H9 (cell line): ENCODE measurements at regions not wholly inside any gene's neighbourhood (a gene's known extent, or its start where the extent isn't known, plus 50 kb on each side); places are given as distances from the start of the nearest gene placed in this dataset.
"Not testable (repeated sequence)": the region's sequence is repeated elsewhere in the genome, so short reads cannot be mapped to it uniquely, and the experiment has no call there.

Experiments used
- DNase-seq: peaks from one replicate; pipeline ENCODE4 v3.0.0-alpha.2; 2017
- H2AFZ ChIP-seq: one replicate; pipeline ENCODE4 v1.6.1; 2013; ENCODE audit warnings: mild to moderate bottlenecking, low read length, control low read depth, moderate library complexity
- H2AK5ac ChIP-seq: 2 replicates; pipeline ENCODE4 v1.6.1; 2013; ENCODE audit warnings: low read length, control low read depth, mixed read lengths; ENCODE audit not compliant: insufficient read length
- H2BK120ac ChIP-seq: one replicate; pipeline ENCODE4 v1.6.1; 2013; ENCODE audit warnings: low read depth, mild to moderate bottlenecking, low read length, control low read depth, inconsistent platforms; ENCODE audit not compliant: poor library complexity, severe bottlenecking
- H2BK12ac ChIP-seq: 2 replicates; pipeline ENCODE4 v1.6.1; 2013; ENCODE audit warnings: low read length, control low read depth, mixed read lengths, low read depth; ENCODE audit not compliant: insufficient read length
- H2BK15ac ChIP-seq: 2 replicates; pipeline ENCODE4 v1.6.1; 2013; ENCODE audit warnings: low read depth, low read length, control low read depth
- H2BK20ac ChIP-seq: one replicate; pipeline ENCODE4 v1.6.1; 2013; ENCODE audit warnings: low read depth, mild to moderate bottlenecking, low read length, control low read depth, inconsistent platforms; ENCODE audit not compliant: poor library complexity, severe bottlenecking
- H2BK5ac ChIP-seq: 2 replicates; pipeline ENCODE4 v1.6.1; 2013; ENCODE audit warnings: low read length, control low read depth, mixed read lengths; ENCODE audit not compliant: insufficient read length
- H3K14ac ChIP-seq: 2 replicates; pipeline ENCODE4 v1.6.1; 2013; ENCODE audit warnings: low read length, control low read depth; ENCODE audit not compliant: insufficient read depth
- H3K18ac ChIP-seq: 2 replicates; pipeline ENCODE4 v1.6.1; 2013; ENCODE audit warnings: low read depth, mild to moderate bottlenecking, mixed read lengths, low read length, control low read depth; ENCODE audit not compliant: insufficient read length
- H3K23ac ChIP-seq: 2 replicates; pipeline ENCODE4 v1.6.1; 2013; ENCODE audit warnings: low read length, control low read depth, mixed read lengths, low read depth; ENCODE audit not compliant: insufficient read length
- H3K23me2 ChIP-seq: 2 replicates; pipeline ENCODE4 v1.6.1; 2013; ENCODE audit warnings: low read depth, mild to moderate bottlenecking, mixed read lengths, low read length, control low read depth; ENCODE audit not compliant: insufficient read length, poor library complexity, severe bottlenecking
- H3K27ac ChIP-seq: 2 replicates; pipeline ENCODE4 v1.5.1; 2013; ENCODE audit warnings: low read length, control low read depth, mixed read lengths, low read depth; ENCODE audit not compliant: insufficient read length
- H3K27me3 ChIP-seq: 2 replicates; pipeline ENCODE4 v1.6.1; 2013; ENCODE audit warnings: low read length, control low read depth, inconsistent platforms; ENCODE audit not compliant: insufficient read depth
- H3K4ac ChIP-seq: 2 replicates; pipeline ENCODE4 v1.6.1; 2013; ENCODE audit warnings: low read depth, mild to moderate bottlenecking, control low read depth, inconsistent platforms, low read length, moderate library complexity
- H3K4me1 ChIP-seq: 2 replicates; pipeline ENCODE4 v1.6.1; 2013; ENCODE audit warnings: low read length, control low read depth, inconsistent platforms; ENCODE audit not compliant: insufficient read depth
- H3K4me2 ChIP-seq: 2 replicates; pipeline ENCODE4 v1.6.1; 2013; ENCODE audit warnings: low read length, control low read depth, mixed read lengths; ENCODE audit not compliant: insufficient read length, insufficient read depth
- H3K56ac ChIP-seq: 2 replicates; pipeline ENCODE4 v1.6.1; 2013; ENCODE audit warnings: low read depth, mild to moderate bottlenecking, mixed read lengths, low read length, control low read depth; ENCODE audit not compliant: insufficient read length
- H3K79me1 ChIP-seq: 2 replicates; pipeline ENCODE4 v1.6.1; 2013; ENCODE audit warnings: low read depth, mild to moderate bottlenecking, moderate library complexity, low read length, control low read depth, inconsistent platforms; ENCODE audit not compliant: insufficient read depth, poor library complexity, severe bottlenecking
- H3K79me2 ChIP-seq: 2 replicates; pipeline ENCODE4 v1.6.1; 2013; ENCODE audit warnings: low read length, control low read depth, inconsistent platforms; ENCODE audit not compliant: insufficient read depth
- H3K9ac ChIP-seq: 2 replicates; pipeline ENCODE4 v1.6.1; 2013; ENCODE audit warnings: low read length, control low read depth, mixed read lengths; ENCODE audit not compliant: insufficient read length; ENCODE audit errors: extremely low read depth
- H3K9me3 ChIP-seq: one replicate; pipeline ENCODE4 v1.6.1; 2013; ENCODE audit warnings: low read depth, low read length, inconsistent platforms; ENCODE audit not compliant: control insufficient read depth
- H3T11ph ChIP-seq: one replicate; pipeline ENCODE4 v1.6.1; 2013; ENCODE audit warnings: mild to moderate bottlenecking, low read length, control low read depth, inconsistent platforms
- H4K20me1 ChIP-seq: one replicate; pipeline ENCODE4 v1.6.1; 2013; ENCODE audit not compliant: control insufficient read depth, insufficient read length, insufficient read depth
- H4K5ac ChIP-seq: 2 replicates; pipeline ENCODE4 v1.6.1; 2013; ENCODE audit warnings: low read depth, mild to moderate bottlenecking, mixed read lengths, low read length, control low read depth; ENCODE audit not compliant: insufficient read length
- H4K8ac ChIP-seq: replicated peaks from 2 replicates; pipeline ENCODE4 v1.6.1; 2013; ENCODE audit warnings: low read length, control low read depth, mixed read lengths, low read depth; ENCODE audit not compliant: insufficient read length
- H4K91ac ChIP-seq: 2 replicates; pipeline ENCODE4 v1.6.1; 2013; ENCODE audit warnings: low read depth, mild to moderate bottlenecking, moderate library complexity, mixed read lengths, low read length, control low read depth; ENCODE audit not compliant: insufficient read length
- H3K27ac Mint-ChIP-seq, 3 experiments: 2 replicates in 2 of 3; 3 replicates in 1 of 3; pipeline ENCODE4 v1.8.0; 2020 to 2021; ENCODE audit warnings: mixed read lengths in 3 of 3, mild to moderate bottlenecking in 1 of 3, moderate library complexity in 1 of 3
- H3K27me3 Mint-ChIP-seq: 2 replicates; pipeline ENCODE4 v1.8.0; 2021; ENCODE audit warnings: low read depth, mild to moderate bottlenecking, moderate library complexity, mixed read lengths
- H3K36me3 Mint-ChIP-seq, 3 experiments: 2 replicates in 2 of 3; 3 replicates in 1 of 3; pipeline ENCODE4 v1.8.0; 2020 to 2021; ENCODE audit warnings: low read depth in 3 of 3, mixed read lengths in 3 of 3; ENCODE audit not compliant: insufficient read depth in 1 of 3
- H3K4me1 Mint-ChIP-seq, 2 experiments: 2 replicates each; pipeline ENCODE4 v1.8.0; 2020; ENCODE audit warnings: mixed read lengths in 2 of 2
- H3K4me3 Mint-ChIP-seq, 2 experiments: 2 replicates in 1 of 2; 3 replicates in 1 of 2; pipeline ENCODE4 v1.8.0; 2020 to 2021; ENCODE audit warnings: mild to moderate bottlenecking in 2 of 2, mixed read lengths in 2 of 2, moderate library complexity in 1 of 2
- H3K9me3 Mint-ChIP-seq, 2 experiments: 2 replicates in 1 of 2; 3 replicates in 1 of 2; pipeline ENCODE4 v1.8.0; 2020; ENCODE audit warnings: mild to moderate bottlenecking in 2 of 2, mixed read lengths in 2 of 2, moderate library complexity in 1 of 2
- CTCF ChIP-seq: fragments of 200-600 bp; sonication (generic); conservative IDR thresholded peaks from 3 replicates; pipeline ENCODE4 v1.8.0; 2021; ENCODE audit warnings: antibody characterized with exemption, mild to moderate bottlenecking
- WGBS: extraction: QIAGEN DNeasy Blood & Tissue Kit; methylation state at CpG from one replicate; pipeline ENCODE4 v1.1.7; 2013; ENCODE audit warnings: missing lambda C conversion rate, low lambda C conversion rate, mixed read lengths; ENCODE audit not compliant: insufficient read length; ENCODE audit errors: extremely low coverage; 5-methylcytosine and 5-hydroxymethylcytosine counted together

GRCh38 chr6:74343804-74344203 lies 647.8 kb downstream of the CD109 start:
- Histone ChIP-seq H2BK15ac (no peak overlapping the region), H3K23me2 (no peaks in the 10 kb centered on the region), H4K5ac (no peak overlapping the region), H4K91ac (no peak overlapping the region), H2BK20ac (no peak overlapping the region), H2AK5ac (no peak overlapping the region), H2BK120ac (no peak overlapping the region), H3K4me2 (no peak overlapping the region), H3K27ac (no peak overlapping the region), H2BK12ac (no peak overlapping the region), H4K20me1 (no peaks in the 10 kb centered on the region), H2BK5ac (no peak overlapping the region), H2AFZ (no peak overlapping the region), H3K27me3 (no peaks in the 10 kb centered on the region), H3K79me2 (no peaks in the 10 kb centered on the region), H3K56ac (no peak overlapping the region), H4K8ac (no peak overlapping the region), H3T11ph (no peak overlapping the region), H3K9me3 (no peaks in the 10 kb centered on the region), H3K79me1 (no peaks in the 10 kb centered on the region), H3K14ac (no peak overlapping the region), H3K4me1 (no peaks in the 10 kb centered on the region), H3K9ac (no peak overlapping the region), H3K4ac (no peak overlapping the region), H3K18ac (no peak overlapping the region), H3K23ac (no peak overlapping the region)
- Mint-ChIP-seq H3K4me3 (no peak overlapping the region), H3K4me1 (no peaks in the 10 kb centered on the region), H3K9me3 (peaks cover 10 to 18% of the 10 kb centered on the region in 2 experiments), H3K27me3 (peaks cover 3% of the 10 kb centered on the region), H3K36me3 (peaks cover 5 to 17% (median 7%) of the 10 kb centered on the region in 3 experiments; a peak in 5 of 7 replicates), H3K27ac (no peak overlapping the region)
- WGBS = no CpG with 5 or more reads among the region's 3 CpGs
- peak; percentile 36; the same call in 2 of the 3 replicates for TF ChIP-seq CTCF
- DNase-seq = no peak

- Mint-ChIP-seq H3K9me3 (peaks cover 10 to 18% of the 10 kb centered on the region in 2 experiments), H3K36me3 (peaks cover 5 to 17% (median 7%) of the 10 kb centered on the region in 3 experiments; a peak in 5 of 7 replicates)
- not testable (repeated sequence) for H4K91ac ChIP-seq, H3K4me3 Mint-ChIP-seq, H3K23ac ChIP-seq, H2BK20ac ChIP-seq, H3K27ac Mint-ChIP-seq, H4K5ac ChIP-seq, H3K79me1 ChIP-seq, H3K27ac ChIP-seq, H3K4me2 ChIP-seq, H3K27me3 ChIP-seq, H3K18ac ChIP-seq, H3K9me3 ChIP-seq, H4K8ac ChIP-seq, H3K4me1 ChIP-seq, H3K23me2 ChIP-seq, H3K9ac ChIP-seq, H3T11ph ChIP-seq, H3K14ac ChIP-seq, H2BK12ac ChIP-seq, H3K4me1 Mint-ChIP-seq, DNase-seq, H2BK5ac ChIP-seq, H3K4ac ChIP-seq, H2AFZ ChIP-seq, H4K20me1 ChIP-seq, H2BK15ac ChIP-seq, H2AK5ac ChIP-seq, H2BK120ac ChIP-seq, H3K27me3 Mint-ChIP-seq, H3K56ac ChIP-seq, H3K79me2 ChIP-seq
- no CpG with 5 or more reads among the region's 6 CpGs for WGBS
Observed at GRCh38 chr6:74343321-74343720, 647.3 kb downstream of the CD109 start.
